ELR (cell line): ENCODE measurements at regions not wholly inside any gene's neighbourhood (a gene's known extent, or its start where the extent isn't known, plus 50 kb on each side); places are given as distances from the start of the nearest gene placed in this dataset.

Experiments used
- DNase-seq: peaks from one replicate; pipeline ENCODE4 v3.0.0-alpha.2; 2015; ENCODE audit warnings: low read depth

- DNase-seq: no peak
These were observed 117.8 kb downstream of the FOXA2 start for GRCh38 chr20:22466447-22467171.

- no peak for DNase-seq
These were observed 118.5 kb downstream of the FOXA2 start for GRCh38 chr20:22465622-22466446.

GRCh38 chr20:22464312-22465003 is 119.9 kb downstream of the FOXA2 start:
- no peak for DNase-seq

GRCh38 chr20:22462975-22463914 is 121.1 kb downstream of the FOXA2 start:
- DNase-seq: no peak

GRCh38 chr20:22460803-22461202 is 123.6 kb downstream of the FOXA2 start:
- DNase-seq: no peak

- no peak for DNase-seq
These were observed 124.1 kb downstream of the FOXA2 start for GRCh38 chr20:22460231-22460630.

GRCh38 chr20:22459754-22460153 is 124.6 kb downstream of the FOXA2 start:
- DNase-seq: no peak

- no peak for DNase-seq
These were observed 128.3 kb downstream of the FOXA2 start for GRCh38 chr20:22456109-22456508.

GRCh38 chr20:22455259-22455658 is 129.1 kb downstream of the FOXA2 start:
- no peak for DNase-seq

GRCh38 chr20:22453244-22454080 is 130.9 kb downstream of the FOXA2 start:
- peak; percentile 2 for DNase-seq

GRCh38 chr20:22452442-22453011 is 131.8 kb downstream of the FOXA2 start:
- no peak for DNase-seq

- DNase-seq: no peak
These were observed 133.8 kb downstream of the FOXA2 start for GRCh38 chr20:22450537-22450936.

GRCh38 chr20:22449188-22449973 is 135.0 kb downstream of the FOXA2 start:
- no peak for DNase-seq

- DNase-seq: no peak
These were observed 137.0 kb downstream of the FOXA2 start for GRCh38 chr20:22447447-22447778.

GRCh38 chr20:22446613-22447446 is 137.5 kb downstream of the FOXA2 start:
- DNase-seq: no peak

GRCh38 chr20:22442318-22442717 is 142.1 kb downstream of the FOXA2 start:
- no peak for DNase-seq

GRCh38 chr20:22438926-22439325 is 145.4 kb downstream of the FOXA2 start:
- DNase-seq: no peak

GRCh38 chr20:22438346-22438745 is 146.0 kb downstream of the FOXA2 start:
- no peak for DNase-seq

GRCh38 chr20:22437354-22437753 is 147.0 kb downstream of the FOXA2 start:
- DNase-seq: no peak
